Uterus (tissue), 3 donors: ENCODE measurements at regions not wholly inside any gene's neighbourhood (a gene's known extent, or its start where the extent isn't known, plus 50 kb on each side); places are given as distances from the start of the nearest gene placed in this dataset.

Experiments used
- DNase-seq, 2 donors: peaks; one replicate each; pipeline ENCODE4 v3.0.0-alpha.2; 2019 to 2020
- H3K27ac ChIP-seq, 2 donors: fragments of 200-600 bp; sonication (generic); 1 replicate in 1 of 2; 2 replicates in 1 of 2; pipeline ENCODE4 v1.5.1; 2016 to 2018
- H3K27me3 ChIP-seq, 2 donors: fragments of 200-600 bp; sonication (generic); one replicate each; pipeline ENCODE4 v1.5.1; 2018 to 2019; ENCODE audit warnings: control low read depth in 1 of 2
- H3K36me3 ChIP-seq, 2 donors: fragments of 200-600 bp; sonication (generic); one replicate each; pipeline ENCODE4 v1.5.1; 2019; ENCODE audit warnings: control low read depth in 1 of 2
- H3K4me1 ChIP-seq, 2 donors: fragments of 200-600 bp; sonication (generic); one replicate each; pipeline ENCODE4 v1.5.1; 2018 to 2019; ENCODE audit warnings: control low read depth in 1 of 2
- H3K4me3 ChIP-seq, 2 donors: fragments of 200-600 bp; sonication (generic); 1 replicate in 1 of 2; 2 replicates in 1 of 2; pipeline ENCODE4 v1.5.1; 2018 to 2019; ENCODE audit warnings: mild to moderate bottlenecking in 1 of 2
- H3K9me3 ChIP-seq, 2 donors: fragments of 200-600 bp; sonication (generic); one replicate each; pipeline ENCODE4 v1.5.1; 2019; ENCODE audit warnings: control low read depth in 1 of 2
- POLR2A ChIP-seq, 2 donors: fragments of 450-650 bp; IDR thresholded peaks; one replicate each; pipeline ENCODE4 v1.6.1; 2016; ENCODE audit warnings: antibody characterized with exemption in 2 of 2, mild to moderate bottlenecking in 1 of 2, moderate library complexity in 1 of 2
- intact Hi-C: fragments of 100-400 bp; cut with DNase I; formaldehyde crosslinking; loops from one replicate; pipeline ENCODE4 v1.15.1; 2023; ENCODE audit warnings: low total_unique reads
- TF ChIP-seq, protein P1 (sequence below), 4 experiments: fragments of 200-600 bp in 2 of 4; fragments of 450-650 bp in 2 of 4; sonication (generic) in 2 of 4; IDR thresholded peaks; one replicate each; pipeline ENCODE4 v1.5.1; 2016 to 2019; ENCODE audit warnings: antibody characterized with exemption in 4 of 4, mild to moderate bottlenecking in 2 of 4, moderate library complexity in 1 of 4
- donor health status: DM: yes; HTN: yes; CAD: no.

- Histone ChIP-seq H3K4me3 (no peak overlapping the region), H3K36me3 (no peaks in the 10 kb centered on the region), H3K9me3 (no peaks in the 10 kb centered on the region), H3K4me1 (no peaks in the 10 kb centered on the region), H3K27ac (no peak overlapping the region), H3K27me3 (no peaks in the 10 kb centered on the region)
- intact Hi-C loops, result no loop called here
- no peak for TF ChIP-seq POLR2A (IDR thresholded peaks at IDR 0.05)
- TF ChIP-seq, protein P1, sequence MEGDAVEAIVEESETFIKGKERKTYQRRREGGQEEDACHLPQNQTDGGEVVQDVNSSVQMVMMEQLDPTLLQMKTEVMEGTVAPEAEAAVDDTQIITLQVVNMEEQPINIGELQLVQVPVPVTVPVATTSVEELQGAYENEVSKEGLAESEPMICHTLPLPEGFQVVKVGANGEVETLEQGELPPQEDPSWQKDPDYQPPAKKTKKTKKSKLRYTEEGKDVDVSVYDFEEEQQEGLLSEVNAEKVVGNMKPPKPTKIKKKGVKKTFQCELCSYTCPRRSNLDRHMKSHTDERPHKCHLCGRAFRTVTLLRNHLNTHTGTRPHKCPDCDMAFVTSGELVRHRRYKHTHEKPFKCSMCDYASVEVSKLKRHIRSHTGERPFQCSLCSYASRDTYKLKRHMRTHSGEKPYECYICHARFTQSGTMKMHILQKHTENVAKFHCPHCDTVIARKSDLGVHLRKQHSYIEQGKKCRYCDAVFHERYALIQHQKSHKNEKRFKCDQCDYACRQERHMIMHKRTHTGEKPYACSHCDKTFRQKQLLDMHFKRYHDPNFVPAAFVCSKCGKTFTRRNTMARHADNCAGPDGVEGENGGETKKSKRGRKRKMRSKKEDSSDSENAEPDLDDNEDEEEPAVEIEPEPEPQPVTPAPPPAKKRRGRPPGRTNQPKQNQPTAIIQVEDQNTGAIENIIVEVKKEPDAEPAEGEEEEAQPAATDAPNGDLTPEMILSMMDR (IDR thresholded peaks at IDR 0.05), result no peak
- DNase-seq, result no peak
These were observed 371.3 kb downstream of the SLITRK5 start for GRCh38 chr13:88042489-88042888.

- DNase-seq, result no peak
- Histone ChIP-seq H3K27me3 (no peaks in the 10 kb centered on the region), H3K4me1 (no peaks in the 10 kb centered on the region), H3K4me3 (no peak overlapping the region), H3K27ac (no peak overlapping the region), H3K36me3 (no peaks in the 10 kb centered on the region), H3K9me3 (no peaks in the 10 kb centered on the region)
- TF ChIP-seq, protein P1 (IDR thresholded peaks at IDR 0.05), result no peak
- no peak for TF ChIP-seq POLR2A (IDR thresholded peaks at IDR 0.05)
- intact Hi-C loops, result no loop called here
These were observed 380.7 kb downstream of the SLITRK5 start for GRCh38 chr13:88051746-88052482.

DNA sequence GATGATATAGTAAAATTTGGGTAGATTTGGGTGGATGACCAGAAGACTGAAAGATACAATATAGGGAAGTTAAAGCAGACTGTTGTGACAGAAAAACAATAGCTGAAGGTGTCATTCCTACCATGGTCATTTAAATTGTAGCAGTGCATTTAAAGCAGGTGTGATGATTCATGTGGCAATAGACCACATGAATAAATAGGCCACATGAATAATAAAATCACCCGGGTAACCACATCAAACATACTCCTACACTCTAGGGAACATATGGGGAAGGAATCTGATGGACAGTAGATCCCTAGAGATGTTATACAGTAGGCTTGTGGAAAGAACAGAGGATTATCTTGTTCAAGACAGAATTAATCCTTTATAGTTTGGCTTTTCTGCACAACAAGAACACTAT is 392.6 kb downstream of the SLITRK5 start:
- intact Hi-C loops, result no loop called here
- no peak for TF ChIP-seq POLR2A (IDR thresholded peaks at IDR 0.05)
- H3K36me3 ChIP-seq, result no peaks in the 10 kb centered on the region
- no peak overlapping the region for H3K27ac ChIP-seq
- H3K4me1 ChIP-seq, result no peaks in the 10 kb centered on the region
- no peaks in the 10 kb centered on the region for H3K27me3 ChIP-seq
- H3K9me3 ChIP-seq, result no peaks in the 10 kb centered on the region
- no peak overlapping the region for H3K4me3 ChIP-seq
- no peak for DNase-seq

- intact Hi-C loops, result no loop called here
- Histone ChIP-seq H3K4me1 (no peaks in the 10 kb centered on the region), H3K36me3 (no peaks in the 10 kb centered on the region), H3K9me3 (no peaks in the 10 kb centered on the region), H3K4me3 (no peak overlapping the region), H3K27me3 (peaks cover 0 to 5% of the 10 kb centered on the region in 2 donors), H3K27ac (no peak overlapping the region)
- DNase-seq, result no peak
- TF ChIP-seq POLR2A (IDR thresholded peaks at IDR 0.05), result no peak
- TF ChIP-seq, protein P1 (IDR thresholded peaks at IDR 0.05), result no peak
These were observed 395.7 kb downstream of the SLITRK5 start for GRCh38 chr13:88066847-88067246.

- TF ChIP-seq, protein P1 (IDR thresholded peaks at IDR 0.05), result no peak
- no peak for TF ChIP-seq POLR2A (IDR thresholded peaks at IDR 0.05)
These were observed 397.1 kb downstream of the SLITRK5 start for GRCh38 chr13:88068316-88068715.

More at GRCh38 chr13:88068316-88068715, 397.1 kb downstream of the SLITRK5 start:
- Histone ChIP-seq H3K27ac (no peak overlapping the region), H3K27me3 (peaks cover 0 to 5% of the 10 kb centered on the region in 2 donors), H3K36me3 (no peaks in the 10 kb centered on the region), H3K4me3 (no peak overlapping the region), H3K4me1 (no peaks in the 10 kb centered on the region), H3K9me3 (no peaks in the 10 kb centered on the region)
- intact Hi-C loops, result no loop called here
- no peak for DNase-seq
